ENCODE measurements at regions not wholly inside any gene's neighbourhood (a gene's known extent, or its start where the extent isn't known, plus 50 kb on each side); places are given as distances from the start of the nearest gene placed in this dataset.

DNA sequence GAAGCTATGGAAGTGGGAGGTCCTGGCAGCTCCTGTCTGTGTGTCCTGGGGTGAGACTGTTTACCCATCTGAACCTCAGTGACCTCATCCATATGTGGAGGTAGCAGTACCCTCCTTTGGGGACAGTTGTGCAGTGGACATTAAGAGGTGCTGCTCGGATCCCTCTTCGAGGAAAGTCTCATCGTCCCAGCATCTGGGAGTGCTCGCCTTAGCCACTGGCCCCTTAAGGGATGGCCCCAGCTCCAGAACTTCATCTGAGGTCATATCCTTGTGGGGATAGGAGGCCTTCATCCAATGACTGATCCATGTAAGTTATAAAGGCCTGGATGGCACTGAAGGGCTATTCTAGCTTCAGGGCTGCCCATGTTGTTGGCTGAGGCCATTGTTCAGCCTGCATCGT, 538.1 kb downstream of the MIAT start:
- TF ChIP-seq, protein P1, sequence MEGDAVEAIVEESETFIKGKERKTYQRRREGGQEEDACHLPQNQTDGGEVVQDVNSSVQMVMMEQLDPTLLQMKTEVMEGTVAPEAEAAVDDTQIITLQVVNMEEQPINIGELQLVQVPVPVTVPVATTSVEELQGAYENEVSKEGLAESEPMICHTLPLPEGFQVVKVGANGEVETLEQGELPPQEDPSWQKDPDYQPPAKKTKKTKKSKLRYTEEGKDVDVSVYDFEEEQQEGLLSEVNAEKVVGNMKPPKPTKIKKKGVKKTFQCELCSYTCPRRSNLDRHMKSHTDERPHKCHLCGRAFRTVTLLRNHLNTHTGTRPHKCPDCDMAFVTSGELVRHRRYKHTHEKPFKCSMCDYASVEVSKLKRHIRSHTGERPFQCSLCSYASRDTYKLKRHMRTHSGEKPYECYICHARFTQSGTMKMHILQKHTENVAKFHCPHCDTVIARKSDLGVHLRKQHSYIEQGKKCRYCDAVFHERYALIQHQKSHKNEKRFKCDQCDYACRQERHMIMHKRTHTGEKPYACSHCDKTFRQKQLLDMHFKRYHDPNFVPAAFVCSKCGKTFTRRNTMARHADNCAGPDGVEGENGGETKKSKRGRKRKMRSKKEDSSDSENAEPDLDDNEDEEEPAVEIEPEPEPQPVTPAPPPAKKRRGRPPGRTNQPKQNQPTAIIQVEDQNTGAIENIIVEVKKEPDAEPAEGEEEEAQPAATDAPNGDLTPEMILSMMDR (IDR thresholded peaks at IDR 0.05; ENCODE audit: low read depth, low read length), result no peak
- TF ChIP-seq EZH2phosphoT487 (IDR thresholded peaks at IDR 0.05; ENCODE audit: low read depth), result no peak
